ENCODE measurements at regions not wholly inside any gene's neighbourhood (a gene's known extent, or its start where the extent isn't known, plus 50 kb on each side); places are given as distances from the start of the nearest gene placed in this dataset.

DNA sequence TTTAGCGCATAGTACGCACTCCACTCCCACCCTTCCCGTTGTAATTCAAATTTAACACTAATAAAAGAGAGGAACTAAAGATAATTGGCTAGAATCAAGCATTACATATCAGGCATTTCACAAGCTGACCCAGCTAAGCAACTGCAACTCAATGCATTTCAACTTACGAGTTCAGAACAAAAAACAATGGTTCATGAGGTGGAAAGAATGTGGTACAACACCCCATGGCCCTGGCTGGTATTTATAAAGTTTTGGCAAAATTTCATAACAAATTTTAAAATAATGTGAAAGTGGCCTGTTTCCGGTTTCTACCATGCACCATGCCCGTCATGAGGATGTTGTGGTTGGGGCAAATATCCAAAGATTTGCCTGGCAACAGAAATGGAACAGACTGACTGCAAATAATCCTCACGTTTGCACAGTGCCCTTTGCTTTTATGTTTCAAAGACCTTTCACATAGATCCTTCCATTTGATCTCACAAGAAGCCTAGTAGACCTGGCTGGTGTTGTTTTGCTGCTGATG lies 455.3 kb upstream of the NR2F2 start (continued):
- TF ChIP-seq, protein P1, sequence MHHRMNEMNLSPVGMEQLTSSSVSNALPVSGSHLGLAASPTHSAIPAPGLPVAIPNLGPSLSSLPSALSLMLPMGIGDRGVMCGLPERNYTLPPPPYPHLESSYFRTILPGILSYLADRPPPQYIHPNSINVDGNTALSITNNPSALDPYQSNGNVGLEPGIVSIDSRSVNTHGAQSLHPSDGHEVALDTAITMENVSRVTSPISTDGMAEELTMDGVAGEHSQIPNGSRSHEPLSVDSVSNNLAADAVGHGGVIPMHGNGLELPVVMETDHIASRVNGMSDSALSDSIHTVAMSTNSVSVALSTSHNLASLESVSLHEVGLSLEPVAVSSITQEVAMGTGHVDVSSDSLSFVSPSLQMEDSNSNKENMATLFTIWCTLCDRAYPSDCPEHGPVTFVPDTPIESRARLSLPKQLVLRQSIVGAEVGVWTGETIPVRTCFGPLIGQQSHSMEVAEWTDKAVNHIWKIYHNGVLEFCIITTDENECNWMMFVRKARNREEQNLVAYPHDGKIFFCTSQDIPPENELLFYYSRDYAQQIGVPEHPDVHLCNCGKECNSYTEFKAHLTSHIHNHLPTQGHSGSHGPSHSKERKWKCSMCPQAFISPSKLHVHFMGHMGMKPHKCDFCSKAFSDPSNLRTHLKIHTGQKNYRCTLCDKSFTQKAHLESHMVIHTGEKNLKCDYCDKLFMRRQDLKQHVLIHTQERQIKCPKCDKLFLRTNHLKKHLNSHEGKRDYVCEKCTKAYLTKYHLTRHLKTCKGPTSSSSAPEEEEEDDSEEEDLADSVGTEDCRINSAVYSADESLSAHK (CRISPR knock-in tag; IDR thresholded peaks at IDR 0.05; ENCODE audit: borderline replicate concordance), result no peak
- TF ChIP-seq NFKB2 (CRISPR knock-in tag; IDR thresholded peaks at IDR 0.05; ENCODE audit: borderline replicate concordance) (no peak), MAFF (IDR thresholded peaks at IDR 0.05; ENCODE audit: low read depth, low read length) (no peak), ZNF263 (CRISPR knock-in tag; IDR thresholded peaks at IDR 0.05) (no peak), ZNF615 (CRISPR knock-in tag; IDR thresholded peaks at IDR 0.05; ENCODE audit: borderline replicate concordance) (no peak)

DNA sequence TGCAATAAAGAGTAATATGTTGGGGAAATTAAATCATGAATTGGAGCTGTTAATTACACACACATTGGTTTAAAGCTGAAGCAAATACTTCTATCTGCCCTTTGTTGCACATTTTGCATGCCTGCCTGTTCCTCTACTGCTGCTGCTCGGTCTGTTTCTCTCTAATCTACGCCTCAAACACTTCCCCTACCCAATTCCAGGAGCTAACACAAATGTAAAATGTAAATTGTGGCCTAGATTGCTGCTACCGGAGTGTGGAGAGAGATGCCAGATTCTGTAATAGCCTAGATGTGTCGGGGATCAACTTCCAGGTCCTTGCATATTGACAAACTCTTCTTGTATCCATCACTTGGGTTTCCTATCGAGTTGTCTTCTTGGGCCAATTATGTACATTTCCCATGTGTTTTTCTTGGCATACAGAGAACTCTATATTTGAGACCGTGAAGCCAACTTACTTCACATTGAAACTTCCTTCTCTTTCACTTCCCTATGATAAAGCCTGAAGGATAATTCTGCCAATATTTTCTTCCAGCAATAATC lies 450.4 kb upstream of the NR2F2 start:
- no peaks in the 10 kb centered on the region for H3K36me3 ChIP-seq (replicated peaks in 1 of 2; ENCODE audit: control insufficient read depth in 1 of 2, insufficient read depth in 2 of 2, low read length in 2 of 2)
- H3K4me3 ChIP-seq (replicated peaks in 1 of 3; ENCODE audit: insufficient read depth in 1 of 3, low read depth in 2 of 3, low read length in 3 of 3), result no peak overlapping the region
- no peak overlapping the region for H3K27ac ChIP-seq (ENCODE audit: extremely low read length, insufficient read depth, low read length)
- no peaks in the 10 kb centered on the region for H3K4me1 ChIP-seq (ENCODE audit: insufficient read depth, low read length)
- WGBS (ENCODE audit: low lambda C conversion rate), result 11% methylated on average over 6 of the region's 6 CpGs
- H3K9ac ChIP-seq (ENCODE audit: insufficient read depth, low read depth, low read length), result no peak overlapping the region
- POLR2A ChIA-PET, result no interaction called here
- FAIRE-seq, result no peak
- no peaks in the 10 kb centered on the region for H3K9me3 ChIP-seq (ENCODE audit: low read length)
- CTCF ChIA-PET (ENCODE audit: low intra/inter-chr PET ratio, low total read pairs), result no interaction called here
- no peaks in the 10 kb centered on the region for H3K27me3 ChIP-seq (ENCODE audit: control insufficient read depth in 1 of 2, insufficient read depth in 2 of 2, low read length in 2 of 2)
- no peak overlapping the region for H3K4me2 ChIP-seq (ENCODE audit: low read depth, low read length)
- no TSS peak for BruUV-seq (replicated peaks)
- in situ Hi-C loops (cut with HindIII; ENCODE audit: extremely low pct_ligation_motif_present, low pct_unique_long_range_greater_than_20kb) (no loop called here), intact Hi-C loops (cut with micrococcal nuclease; ENCODE audit: unreplicated experiment) (no loop called here)
- no peak for ATAC-seq
- H4K20me1 ChIP-seq (ENCODE audit: insufficient read depth, low read length), result no peaks in the 10 kb centered on the region
- no peaks in the 10 kb centered on the region for H3K79me2 ChIP-seq (ENCODE audit: insufficient read depth, low read length)
- no peak for DNase-seq (ENCODE audit: low spot score)
- H2AFZ ChIP-seq (ENCODE audit: low read length), result no peak overlapping the region
- TF ChIP-seq, protein P2, sequence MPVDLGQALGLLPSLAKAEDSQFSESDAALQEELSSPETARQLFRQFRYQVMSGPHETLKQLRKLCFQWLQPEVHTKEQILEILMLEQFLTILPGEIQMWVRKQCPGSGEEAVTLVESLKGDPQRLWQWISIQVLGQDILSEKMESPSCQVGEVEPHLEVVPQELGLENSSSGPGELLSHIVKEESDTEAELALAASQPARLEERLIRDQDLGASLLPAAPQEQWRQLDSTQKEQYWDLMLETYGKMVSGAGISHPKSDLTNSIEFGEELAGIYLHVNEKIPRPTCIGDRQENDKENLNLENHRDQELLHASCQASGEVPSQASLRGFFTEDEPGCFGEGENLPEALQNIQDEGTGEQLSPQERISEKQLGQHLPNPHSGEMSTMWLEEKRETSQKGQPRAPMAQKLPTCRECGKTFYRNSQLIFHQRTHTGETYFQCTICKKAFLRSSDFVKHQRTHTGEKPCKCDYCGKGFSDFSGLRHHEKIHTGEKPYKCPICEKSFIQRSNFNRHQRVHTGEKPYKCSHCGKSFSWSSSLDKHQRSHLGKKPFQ (CRISPR knock-in tag; IDR thresholded peaks at IDR 0.05; ENCODE audit: insufficient replicate concordance), result no peak
- TF ChIP-seq ZNF160 (CRISPR knock-in tag; IDR thresholded peaks at IDR 0.05) (no peak), ZNF235 (CRISPR knock-in tag; IDR thresholded peaks at IDR 0.05; ENCODE audit: borderline replicate concordance) (no peak), ERF (CRISPR knock-in tag; IDR thresholded peaks at IDR 0.05) (no peak), SMARCC2 (IDR thresholded peaks at IDR 0.05) (no peak), TAF1 (CRISPR knock-in tag; IDR thresholded peaks at IDR 0.05) (no peak), ZFYVE20 (CRISPR knock-in tag; IDR thresholded peaks at IDR 0.05; ENCODE audit: borderline replicate concordance, low read depth) (no peak), SRSF1 (optimal IDR thresholded peaks at IDR 0.05; ENCODE audit: low read depth, low read length) (no peak)
- TF ChIP-seq, protein P3, sequence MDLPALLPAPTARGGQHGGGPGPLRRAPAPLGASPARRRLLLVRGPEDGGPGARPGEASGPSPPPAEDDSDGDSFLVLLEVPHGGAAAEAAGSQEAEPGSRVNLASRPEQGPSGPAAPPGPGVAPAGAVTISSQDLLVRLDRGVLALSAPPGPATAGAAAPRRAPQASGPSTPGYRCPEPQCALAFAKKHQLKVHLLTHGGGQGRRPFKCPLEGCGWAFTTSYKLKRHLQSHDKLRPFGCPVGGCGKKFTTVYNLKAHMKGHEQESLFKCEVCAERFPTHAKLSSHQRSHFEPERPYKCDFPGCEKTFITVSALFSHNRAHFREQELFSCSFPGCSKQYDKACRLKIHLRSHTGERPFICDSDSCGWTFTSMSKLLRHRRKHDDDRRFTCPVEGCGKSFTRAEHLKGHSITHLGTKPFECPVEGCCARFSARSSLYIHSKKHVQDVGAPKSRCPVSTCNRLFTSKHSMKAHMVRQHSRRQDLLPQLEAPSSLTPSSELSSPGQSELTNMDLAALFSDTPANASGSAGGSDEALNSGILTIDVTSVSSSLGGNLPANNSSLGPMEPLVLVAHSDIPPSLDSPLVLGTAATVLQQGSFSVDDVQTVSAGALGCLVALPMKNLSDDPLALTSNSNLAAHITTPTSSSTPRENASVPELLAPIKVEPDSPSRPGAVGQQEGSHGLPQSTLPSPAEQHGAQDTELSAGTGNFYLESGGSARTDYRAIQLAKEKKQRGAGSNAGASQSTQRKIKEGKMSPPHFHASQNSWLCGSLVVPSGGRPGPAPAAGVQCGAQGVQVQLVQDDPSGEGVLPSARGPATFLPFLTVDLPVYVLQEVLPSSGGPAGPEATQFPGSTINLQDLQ (CRISPR knock-in tag; IDR thresholded peaks at IDR 0.05), result no peak
- TF ChIP-seq, protein P4, sequence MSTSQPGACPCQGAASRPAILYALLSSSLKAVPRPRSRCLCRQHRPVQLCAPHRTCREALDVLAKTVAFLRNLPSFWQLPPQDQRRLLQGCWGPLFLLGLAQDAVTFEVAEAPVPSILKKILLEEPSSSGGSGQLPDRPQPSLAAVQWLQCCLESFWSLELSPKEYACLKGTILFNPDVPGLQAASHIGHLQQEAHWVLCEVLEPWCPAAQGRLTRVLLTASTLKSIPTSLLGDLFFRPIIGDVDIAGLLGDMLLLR (CRISPR knock-in tag; IDR thresholded peaks at IDR 0.05), result no peak
